ENCODE measurements at regions not wholly inside any gene's neighbourhood (a gene's known extent, or its start where the extent isn't known, plus 50 kb on each side); places are given as distances from the start of the nearest gene placed in this dataset.

- TF ChIP-seq CTCF (IDR thresholded peaks at IDR 0.05; ENCODE audit: control insufficient read depth, insufficient read depth, low read depth, low read length, missing control alignments), result no peak
- H3K4me3 ChIP-seq (ENCODE audit: control insufficient read depth, low read depth, low read length), result no peak overlapping the region
- DNase-seq (ENCODE audit: low read depth), result no peak
Observed at GRCh38 chr15:97688177-97688576, 272.3 kb upstream of the ARRDC4 start.

GRCh38 chr15:97688886-97689285 is 271.6 kb upstream of the ARRDC4 start:
- no peak for TF ChIP-seq CTCF (IDR thresholded peaks at IDR 0.05; ENCODE audit: control insufficient read depth, insufficient read depth, low read depth, low read length, missing control alignments)
- H3K4me3 ChIP-seq (ENCODE audit: control insufficient read depth, low read depth, low read length), result no peak overlapping the region
- no peak for DNase-seq (ENCODE audit: low read depth)

- no peak for DNase-seq (ENCODE audit: low read depth)
- H3K4me3 ChIP-seq (ENCODE audit: control insufficient read depth, low read depth, low read length), result no peak overlapping the region
- no peak for TF ChIP-seq CTCF (IDR thresholded peaks at IDR 0.05; ENCODE audit: control insufficient read depth, insufficient read depth, low read depth, low read length, missing control alignments)
Observed at GRCh38 chr15:97691078-97691477, 269.4 kb upstream of the ARRDC4 start.

GRCh38 chr15:97691799-97692198 is 268.7 kb upstream of the ARRDC4 start:
- no peak for DNase-seq (ENCODE audit: low read depth)
- no peak for TF ChIP-seq CTCF (IDR thresholded peaks at IDR 0.05; ENCODE audit: control insufficient read depth, insufficient read depth, low read depth, low read length, missing control alignments)
- H3K4me3 ChIP-seq (ENCODE audit: control insufficient read depth, low read depth, low read length), result no peak overlapping the region

- no peak for TF ChIP-seq CTCF (IDR thresholded peaks at IDR 0.05; ENCODE audit: control insufficient read depth, insufficient read depth, low read depth, low read length, missing control alignments)
- no peak for DNase-seq (ENCODE audit: low read depth)
- no peak overlapping the region for H3K4me3 ChIP-seq (ENCODE audit: control insufficient read depth, low read depth, low read length)
Observed at GRCh38 chr15:97692301-97693015, 268.0 kb upstream of the ARRDC4 start.

GRCh38 chr15:97694456-97694855 is 266.0 kb upstream of the ARRDC4 start:
- DNase-seq (ENCODE audit: low read depth), result no peak
- TF ChIP-seq CTCF (IDR thresholded peaks at IDR 0.05; ENCODE audit: control insufficient read depth, insufficient read depth, low read depth, low read length, missing control alignments), result no peak
- no peak overlapping the region for H3K4me3 ChIP-seq (ENCODE audit: control insufficient read depth, low read depth, low read length)

Data from AG09309 (cell line).